ENCODE measurements at regions not wholly inside any gene's neighbourhood (a gene's known extent, or its start where the extent isn't known, plus 50 kb on each side); places are given as distances from the start of the nearest gene placed in this dataset.

DNA sequence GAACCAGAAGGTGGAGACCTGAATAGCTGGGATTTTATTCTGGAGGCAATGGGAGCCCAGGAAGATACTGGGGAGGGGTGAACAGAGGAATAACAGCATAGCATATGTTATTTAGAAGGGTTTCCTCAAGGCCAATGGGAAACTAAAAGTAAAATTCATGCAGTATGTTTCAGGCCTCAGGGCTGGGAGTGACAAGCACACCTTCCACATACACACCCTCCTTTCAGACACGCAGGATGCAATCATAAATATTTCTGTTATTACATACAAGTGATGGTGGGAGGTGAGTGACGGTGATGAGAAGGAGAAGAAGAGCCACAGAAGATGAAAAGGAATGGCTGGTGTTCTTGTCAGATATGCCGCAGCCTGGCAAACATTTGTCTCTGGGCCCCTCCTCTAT is 106.1 kb upstream of the FLRT2 start:
- H3K27ac ChIP-seq, result no peak overlapping the region
- no peak overlapping the region for H3K4me3 ChIP-seq
- no peaks in the 10 kb centered on the region for H3K27me3 ChIP-seq (ENCODE audit: low read depth)
- no peak for DNase-seq
- no peaks in the 10 kb centered on the region for H3K36me3 ChIP-seq
- intact Hi-C loops (cut with DNase I), result no loop called here
- TF ChIP-seq CTCF (IDR thresholded peaks at IDR 0.05), result no peak
- ATAC-seq, result no peak
- no peaks in the 10 kb centered on the region for H3K9me3 ChIP-seq
- H3K4me1 ChIP-seq, result no peaks in the 10 kb centered on the region

GRCh38 chr14:85425507-85425906 is 104.4 kb upstream of the FLRT2 start:
- Histone ChIP-seq H3K27me3 (ENCODE audit: low read depth) (no peaks in the 10 kb centered on the region), H3K4me3 (no peak overlapping the region), H3K4me1 (no peaks in the 10 kb centered on the region), H3K36me3 (no peaks in the 10 kb centered on the region), H3K27ac (no peak overlapping the region), H3K9me3 (no peaks in the 10 kb centered on the region)
- ATAC-seq (no peak), DNase-seq (no peak)
- TF ChIP-seq CTCF (IDR thresholded peaks at IDR 0.05), result no peak
- intact Hi-C loops (cut with DNase I), result no loop called here

DNA sequence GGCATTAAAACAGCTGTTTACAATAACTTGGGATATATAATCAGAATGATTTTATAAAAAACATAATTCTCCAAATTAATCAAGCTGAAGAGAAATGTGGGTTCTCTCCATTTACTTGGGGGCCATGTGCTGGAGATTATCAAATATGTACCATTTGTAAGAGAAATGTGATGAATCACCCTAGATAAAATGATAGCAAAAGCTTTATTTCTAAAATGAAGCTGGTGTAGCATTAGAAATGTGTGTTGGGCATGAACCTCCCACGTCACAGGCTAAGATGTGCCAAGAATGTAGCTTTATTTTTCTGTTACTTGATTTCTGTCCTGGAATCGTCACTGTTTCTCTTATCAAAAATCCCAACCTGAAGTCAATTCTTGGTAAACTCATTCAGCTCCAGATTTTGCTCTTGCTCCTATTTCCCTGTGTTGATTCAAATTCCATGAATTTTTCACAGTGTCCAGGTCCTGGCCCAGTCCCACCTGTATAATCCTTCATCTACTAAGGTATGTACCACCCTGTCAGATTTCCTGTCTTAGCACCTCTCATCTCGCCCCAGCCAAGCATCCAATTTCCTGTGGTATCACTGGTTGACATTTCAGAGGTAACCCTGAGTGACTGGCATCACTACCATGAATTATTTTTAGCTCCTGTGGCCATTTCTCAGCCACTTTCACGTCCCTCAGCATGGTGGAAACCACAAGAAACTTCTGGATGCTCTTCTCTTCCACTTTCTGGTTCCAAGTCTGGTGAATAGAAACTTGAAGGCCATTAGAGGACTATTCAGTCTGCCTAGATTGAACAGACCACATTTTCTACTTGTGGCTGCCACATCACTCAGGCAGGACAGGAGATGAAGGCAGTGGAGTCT is 103.6 kb upstream of the FLRT2 start:
- intact Hi-C loops (cut with DNase I), result no loop called here
- Histone ChIP-seq H3K36me3 (no peaks in the 10 kb centered on the region), H3K4me3 (no peak overlapping the region), H3K27me3 (ENCODE audit: low read depth) (no peaks in the 10 kb centered on the region), H3K4me1 (no peaks in the 10 kb centered on the region), H3K9me3 (no peaks in the 10 kb centered on the region), H3K27ac (no peak overlapping the region)
- ATAC-seq (no peak), DNase-seq (no peak)
- no peak for TF ChIP-seq CTCF (IDR thresholded peaks at IDR 0.05)

DNA sequence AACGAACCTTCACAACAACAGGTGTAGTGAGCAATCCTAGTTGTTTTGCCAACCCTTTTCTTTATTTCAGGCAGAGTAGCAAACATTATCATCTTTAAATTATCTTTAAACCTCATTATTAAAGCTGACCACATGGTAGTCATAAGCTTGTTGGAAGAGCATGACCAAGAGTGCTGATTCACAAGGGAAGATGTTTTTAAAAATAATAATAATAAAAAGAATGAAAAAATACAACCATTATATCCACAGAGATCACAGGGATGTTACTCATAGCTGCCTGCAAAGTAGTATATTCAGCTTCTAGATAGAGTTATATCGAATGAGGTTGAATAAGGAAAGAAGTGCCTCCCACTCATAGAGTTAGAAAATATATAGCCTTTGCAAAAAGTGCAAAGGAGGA is 101.0 kb upstream of the FLRT2 start:
- ATAC-seq (no peak), DNase-seq (no peak)
- intact Hi-C loops (cut with DNase I), result no loop called here
- H3K4me1 ChIP-seq, result no peaks in the 10 kb centered on the region
- H3K27me3 ChIP-seq (ENCODE audit: low read depth), result no peaks in the 10 kb centered on the region
- H3K9me3 ChIP-seq, result no peaks in the 10 kb centered on the region
- no peaks in the 10 kb centered on the region for H3K36me3 ChIP-seq
- H3K27ac ChIP-seq, result no peak overlapping the region
- no peak for TF ChIP-seq CTCF (IDR thresholded peaks at IDR 0.05)
- H3K4me3 ChIP-seq, result no peak overlapping the region

GRCh38 chr14:85437148-85437547 is 92.8 kb upstream of the FLRT2 start:
- no peak for TF ChIP-seq CTCF (IDR thresholded peaks at IDR 0.05)
- no peaks in the 10 kb centered on the region for H3K9me3 ChIP-seq
- no peak overlapping the region for H3K4me3 ChIP-seq
- ATAC-seq (no peak), DNase-seq (no peak)
- H3K4me1 ChIP-seq, result peaks cover 3% of the 10 kb centered on the region
- H3K36me3 ChIP-seq, result no peaks in the 10 kb centered on the region
- H3K27me3 ChIP-seq (ENCODE audit: low read depth), result no peaks in the 10 kb centered on the region
- intact Hi-C loops (cut with DNase I), result no loop called here
- H3K27ac ChIP-seq, result no peak overlapping the region
